ENCODE measurements at regions not wholly inside any gene's neighbourhood (a gene's known extent, or its start where the extent isn't known, plus 50 kb on each side); places are given as distances from the start of the nearest gene placed in this dataset.

DNA sequence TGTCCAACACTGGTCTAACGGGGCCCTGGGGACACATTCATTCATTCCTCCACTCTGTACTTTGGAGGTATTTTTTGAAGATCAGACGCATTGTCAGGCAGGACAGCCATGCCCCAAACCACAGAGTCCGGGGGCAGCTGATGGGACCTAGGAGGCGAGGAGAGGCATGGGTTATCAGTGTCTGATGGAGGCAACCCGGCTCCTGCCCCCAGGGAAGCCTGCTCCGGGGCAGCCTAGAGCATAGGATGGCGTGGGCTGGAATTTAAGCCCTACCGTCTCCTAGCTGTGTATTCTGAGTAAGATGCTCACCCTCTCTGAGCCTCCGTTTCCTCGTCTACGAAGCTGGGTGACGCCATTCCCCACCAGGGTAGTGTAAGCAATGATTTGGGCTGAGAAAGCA, 55.4 kb upstream of the ELN start:
- peaks cover 4% of the 10 kb centered on the region; the same call in 1 of the 2 replicates for H3K9me3 ChIP-seq (ENCODE audit: control insufficient read depth, insufficient read depth, low read length)
- no peaks in the 10 kb centered on the region for H4K20me1 ChIP-seq (ENCODE audit: control insufficient read depth, insufficient read depth, low read depth, low read length)
- H3K4me2 ChIP-seq (ENCODE audit: low read length): no peak overlapping the region
- no peak overlapping the region for H3K27ac ChIP-seq (ENCODE audit: low read depth, low read length)
- H3K4me1 ChIP-seq (ENCODE audit: control insufficient read depth, low read length): no peaks in the 10 kb centered on the region
- no peaks in the 10 kb centered on the region for H3K79me2 ChIP-seq (ENCODE audit: control insufficient read depth, low read length)
- no peak overlapping the region for H3K4me3 ChIP-seq (ENCODE audit: low read length)
- no peaks in the 10 kb centered on the region for H3K9me2 ChIP-seq (replicated peaks; ENCODE audit: control insufficient read depth, low read length)
- H3F3A ChIP-seq (ENCODE audit: control insufficient read depth, insufficient read depth): no peaks in the 10 kb centered on the region
- TF ChIP-seq, protein P1, sequence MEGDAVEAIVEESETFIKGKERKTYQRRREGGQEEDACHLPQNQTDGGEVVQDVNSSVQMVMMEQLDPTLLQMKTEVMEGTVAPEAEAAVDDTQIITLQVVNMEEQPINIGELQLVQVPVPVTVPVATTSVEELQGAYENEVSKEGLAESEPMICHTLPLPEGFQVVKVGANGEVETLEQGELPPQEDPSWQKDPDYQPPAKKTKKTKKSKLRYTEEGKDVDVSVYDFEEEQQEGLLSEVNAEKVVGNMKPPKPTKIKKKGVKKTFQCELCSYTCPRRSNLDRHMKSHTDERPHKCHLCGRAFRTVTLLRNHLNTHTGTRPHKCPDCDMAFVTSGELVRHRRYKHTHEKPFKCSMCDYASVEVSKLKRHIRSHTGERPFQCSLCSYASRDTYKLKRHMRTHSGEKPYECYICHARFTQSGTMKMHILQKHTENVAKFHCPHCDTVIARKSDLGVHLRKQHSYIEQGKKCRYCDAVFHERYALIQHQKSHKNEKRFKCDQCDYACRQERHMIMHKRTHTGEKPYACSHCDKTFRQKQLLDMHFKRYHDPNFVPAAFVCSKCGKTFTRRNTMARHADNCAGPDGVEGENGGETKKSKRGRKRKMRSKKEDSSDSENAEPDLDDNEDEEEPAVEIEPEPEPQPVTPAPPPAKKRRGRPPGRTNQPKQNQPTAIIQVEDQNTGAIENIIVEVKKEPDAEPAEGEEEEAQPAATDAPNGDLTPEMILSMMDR (IDR thresholded peaks at IDR 0.05; ENCODE audit: low read depth, low read length, poor library complexity, severe bottlenecking): no peak
- no peak for TF ChIP-seq EZH2phosphoT487 (IDR thresholded peaks at IDR 0.05; ENCODE audit: borderline replicate concordance, low read length)
- H3K36me3 ChIP-seq (ENCODE audit: control insufficient read depth, low read length): no peaks in the 10 kb centered on the region
- H3K27me3 ChIP-seq (ENCODE audit: control insufficient read depth, low read length): no peaks in the 10 kb centered on the region

DNA sequence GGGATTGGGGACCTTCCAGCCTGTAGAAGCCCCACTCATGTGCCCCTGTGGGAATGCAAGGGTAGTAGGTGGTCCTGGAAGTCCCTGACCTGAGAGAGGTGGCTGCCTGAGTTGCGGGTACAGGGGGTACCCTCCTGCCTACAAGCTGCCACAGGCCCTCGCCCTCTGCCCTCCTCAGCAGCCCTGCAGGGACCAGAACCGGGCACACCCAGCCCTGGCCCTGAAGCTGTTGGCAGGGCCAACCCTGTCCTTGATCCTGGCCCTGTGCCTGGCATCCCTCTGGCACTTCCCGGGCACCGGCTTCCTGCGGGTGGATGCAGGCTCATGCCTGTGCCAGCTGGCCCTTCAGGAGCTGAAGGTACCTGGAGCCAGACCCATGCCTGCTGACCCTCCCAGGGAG, 54.9 kb upstream of the ELN start:
- no peaks in the 10 kb centered on the region for H3K27me3 ChIP-seq (ENCODE audit: control insufficient read depth, low read length)
- no peak overlapping the region for H3K4me2 ChIP-seq (ENCODE audit: low read length)
- H3K79me2 ChIP-seq (ENCODE audit: control insufficient read depth, low read length): no peaks in the 10 kb centered on the region
- no peaks in the 10 kb centered on the region for H3K9me2 ChIP-seq (replicated peaks; ENCODE audit: control insufficient read depth, low read length)
- H3K36me3 ChIP-seq (ENCODE audit: control insufficient read depth, low read length): no peaks in the 10 kb centered on the region
- no peaks in the 10 kb centered on the region for H4K20me1 ChIP-seq (ENCODE audit: control insufficient read depth, insufficient read depth, low read depth, low read length)
- H3F3A ChIP-seq (ENCODE audit: control insufficient read depth, insufficient read depth): no peaks in the 10 kb centered on the region
- H3K27ac ChIP-seq (ENCODE audit: low read depth, low read length): no peak overlapping the region
- H3K4me1 ChIP-seq (ENCODE audit: control insufficient read depth, low read length): no peaks in the 10 kb centered on the region
- H3K9me3 ChIP-seq (ENCODE audit: control insufficient read depth, insufficient read depth, low read length): no peaks in the 10 kb centered on the region
- no peak for TF ChIP-seq EZH2phosphoT487 (IDR thresholded peaks at IDR 0.05; ENCODE audit: borderline replicate concordance, low read length)
- TF ChIP-seq, protein P1 (IDR thresholded peaks at IDR 0.05; ENCODE audit: low read depth, low read length, poor library complexity, severe bottlenecking): no peak
- H3K4me3 ChIP-seq (ENCODE audit: low read length): no peak overlapping the region

DNA sequence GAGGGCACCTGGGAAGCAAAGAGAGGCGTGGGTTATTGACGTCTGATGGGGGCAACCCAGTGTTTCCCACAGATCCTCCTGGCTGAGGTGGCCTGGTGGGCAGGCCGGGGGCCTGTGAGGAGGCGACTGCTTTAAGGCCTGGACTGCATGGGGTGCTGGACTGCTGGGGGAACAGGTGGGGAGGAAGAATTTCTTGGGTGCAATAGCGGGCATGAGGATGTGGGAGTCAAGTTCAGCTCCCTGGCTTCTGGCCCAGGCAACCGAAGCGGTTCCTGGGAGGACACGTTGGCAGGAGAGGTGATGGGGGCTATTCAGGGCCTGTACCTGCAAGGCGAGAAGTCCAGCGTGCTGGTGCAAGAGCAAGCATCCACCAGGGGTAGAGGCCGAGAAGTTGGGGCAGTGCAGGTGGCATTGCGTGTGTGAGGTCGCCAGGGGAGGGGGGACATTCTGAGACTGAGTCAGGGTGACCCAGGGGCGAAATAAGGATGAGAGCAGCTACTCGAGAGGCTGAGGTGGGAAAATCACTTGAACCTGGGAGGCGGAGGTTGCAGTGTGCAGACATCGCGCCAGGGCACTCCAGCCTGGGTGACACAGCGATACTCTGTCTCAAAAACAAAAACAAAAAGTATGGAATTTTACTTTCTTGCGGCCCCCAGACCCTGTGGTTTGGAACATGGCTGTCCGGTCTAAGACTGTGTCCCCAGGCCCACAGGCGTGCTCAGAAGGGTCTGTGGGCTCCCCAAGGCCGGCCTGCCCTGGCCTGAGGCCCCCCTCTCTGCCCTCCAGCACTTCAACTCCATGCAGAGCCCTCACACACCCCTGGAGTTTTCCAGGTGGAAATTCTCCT, 53.6 kb upstream of the ELN start:
- H3K27me3 ChIP-seq (ENCODE audit: control insufficient read depth, low read length): no peaks in the 10 kb centered on the region
- H3K4me3 ChIP-seq (ENCODE audit: low read length): no peak overlapping the region
- no peaks in the 10 kb centered on the region for H3K36me3 ChIP-seq (ENCODE audit: control insufficient read depth, low read length)
- no peaks in the 10 kb centered on the region for H3K9me2 ChIP-seq (replicated peaks; ENCODE audit: control insufficient read depth, low read length)
- H3K4me1 ChIP-seq (ENCODE audit: control insufficient read depth, low read length): peaks cover 7% of the 10 kb centered on the region
- TF ChIP-seq, protein P1 (IDR thresholded peaks at IDR 0.05; ENCODE audit: low read depth, low read length, poor library complexity, severe bottlenecking): no peak
- TF ChIP-seq EZH2phosphoT487 (IDR thresholded peaks at IDR 0.05; ENCODE audit: borderline replicate concordance, low read length): no peak
- H4K20me1 ChIP-seq (ENCODE audit: control insufficient read depth, insufficient read depth, low read depth, low read length): no peaks in the 10 kb centered on the region
- H3K79me2 ChIP-seq (ENCODE audit: control insufficient read depth, low read length): no peaks in the 10 kb centered on the region
- no peak overlapping the region for H3K4me2 ChIP-seq (ENCODE audit: low read length)
- H3K9me3 ChIP-seq (ENCODE audit: control insufficient read depth, insufficient read depth, low read length): no peaks in the 10 kb centered on the region
- H3F3A ChIP-seq (ENCODE audit: control insufficient read depth, insufficient read depth): no peaks in the 10 kb centered on the region
- no peak overlapping the region for H3K27ac ChIP-seq (ENCODE audit: low read depth, low read length)
